ENCODE measurements at regions not wholly inside any gene's neighbourhood (a gene's known extent, or its start where the extent isn't known, plus 50 kb on each side); places are given as distances from the start of the nearest gene placed in this dataset.

- DNase-seq (ENCODE audit: extremely low read depth in 1 of 2, low read depth in 1 of 2) = no peak
These were observed 199.3 kb downstream of the TFAP2C start for GRCh38 chr20:56828402-56828801.

GRCh38 chr20:56829788-56830385 lies 200.8 kb downstream of the TFAP2C start:
- no peak for DNase-seq (ENCODE audit: extremely low read depth in 1 of 2, low read depth in 1 of 2)

GRCh38 chr20:56831795-56832194 lies 202.7 kb downstream of the TFAP2C start:
- no peak for DNase-seq (ENCODE audit: extremely low read depth in 1 of 2, low read depth in 1 of 2)

GRCh38 chr20:56833427-56833826 lies 204.3 kb downstream of the TFAP2C start:
- DNase-seq (ENCODE audit: extremely low read depth in 1 of 2, low read depth in 1 of 2) = no peak

GRCh38 chr20:56835829-56836550 lies 206.9 kb downstream of the TFAP2C start:
- no peak for DNase-seq (ENCODE audit: extremely low read depth in 1 of 2, low read depth in 1 of 2)

GRCh38 chr20:56839222-56839621 lies 210.1 kb downstream of the TFAP2C start:
- DNase-seq (ENCODE audit: extremely low read depth in 1 of 2, low read depth in 1 of 2) = no peak

- DNase-seq (ENCODE audit: extremely low read depth in 1 of 2, low read depth in 1 of 2) = no peak
These were observed 210.7 kb downstream of the TFAP2C start for GRCh38 chr20:56839786-56840185.

- DNase-seq (ENCODE audit: extremely low read depth in 1 of 2, low read depth in 1 of 2) = no peak
These were observed 211.7 kb downstream of the TFAP2C start for GRCh38 chr20:56840716-56841261.

GRCh38 chr20:56841346-56841908 lies 212.3 kb downstream of the TFAP2C start:
- no peak for DNase-seq (ENCODE audit: extremely low read depth in 1 of 2, low read depth in 1 of 2)

- no peak for DNase-seq (ENCODE audit: extremely low read depth in 1 of 2, low read depth in 1 of 2)
These were observed 212.9 kb downstream of the TFAP2C start for GRCh38 chr20:56842056-56842455.

GRCh38 chr20:56843386-56843785 lies 214.3 kb downstream of the TFAP2C start:
- DNase-seq (ENCODE audit: extremely low read depth in 1 of 2, low read depth in 1 of 2) = no peak

GRCh38 chr20:56843817-56844216 lies 214.7 kb downstream of the TFAP2C start:
- DNase-seq (ENCODE audit: extremely low read depth in 1 of 2, low read depth in 1 of 2) = no peak

GRCh38 chr20:56845546-56846086 lies 216.5 kb downstream of the TFAP2C start:
- no peak for DNase-seq (ENCODE audit: extremely low read depth in 1 of 2, low read depth in 1 of 2)

- DNase-seq (ENCODE audit: extremely low read depth in 1 of 2, low read depth in 1 of 2) = no peak
These were observed 219.5 kb downstream of the TFAP2C start for GRCh38 chr20:56848561-56848960.

- DNase-seq (ENCODE audit: extremely low read depth in 1 of 2, low read depth in 1 of 2) = no peak
These were observed 222.4 kb downstream of the TFAP2C start for GRCh38 chr20:56851552-56851951.

GRCh38 chr20:56855708-56856107 lies 226.6 kb downstream of the TFAP2C start:
- DNase-seq (ENCODE audit: extremely low read depth in 1 of 2, low read depth in 1 of 2) = no peak

- DNase-seq (ENCODE audit: extremely low read depth in 1 of 2, low read depth in 1 of 2) = no peak
These were observed 228.8 kb downstream of the TFAP2C start for GRCh38 chr20:56857950-56858349.

GRCh38 chr20:56859039-56859800 lies 230.1 kb downstream of the TFAP2C start:
- DNase-seq (ENCODE audit: extremely low read depth in 1 of 2, low read depth in 1 of 2) = no peak

- no peak for DNase-seq (ENCODE audit: extremely low read depth in 1 of 2, low read depth in 1 of 2)
These were observed 230.7 kb downstream of the TFAP2C start for GRCh38 chr20:56859801-56860261.

GRCh38 chr20:56860413-56860812 lies 231.3 kb downstream of the TFAP2C start:
- no peak for DNase-seq (ENCODE audit: extremely low read depth in 1 of 2, low read depth in 1 of 2)

- no peak for DNase-seq (ENCODE audit: extremely low read depth in 1 of 2, low read depth in 1 of 2)
These were observed 232.5 kb downstream of the TFAP2C start for GRCh38 chr20:56861590-56861989.

All from stimulated activated CD8-positive, alpha-beta memory T cell treated with anti-CD3 and anti-CD28 coated beads, Interleukin-7, amount 100 ng/mL, for 48 hours (primary cell).